ENCODE measurements at regions not wholly inside any gene's neighbourhood (a gene's known extent, or its start where the extent isn't known, plus 50 kb on each side); places are given as distances from the start of the nearest gene placed in this dataset.

GRCh38 chr5:63456279-63456678 is 506.0 kb downstream of the HTR1A start (continued):
- TF ChIP-seq ZMAT4 (CRISPR knock-in tag; IDR thresholded peaks at IDR 0.05) (no peak), NFE2L1 (CRISPR knock-in tag; IDR thresholded peaks at IDR 0.05) (no peak), NFYB (CRISPR knock-in tag; conservative IDR thresholded peaks at IDR 0.05; ENCODE audit: low read depth) (no peak), CBFB (CRISPR knock-in tag; IDR thresholded peaks at IDR 0.05; ENCODE audit: low read depth) (no peak)

GRCh38 chr5:63451188-63451587 is 511.1 kb downstream of the HTR1A start:
- H3K4me1 Mint-ChIP-seq: 0 out of 2 replicates have a peak, but pooled peaks cover 3% of the 10 kb centered on the region
- POLR2A ChIA-PET: no interaction called here
- no peak overlapping the region for H3K27ac Mint-ChIP-seq
- no peak for DNase-seq (ENCODE audit: low spot score)
- no peaks in the 10 kb centered on the region for H3K36me3 Mint-ChIP-seq
- H3K9me3 Mint-ChIP-seq: no peaks in the 10 kb centered on the region
- no peak overlapping the region for H3K4me3 Mint-ChIP-seq
- CTCF ChIA-PET: no interaction called here
- H3K27me3 Mint-ChIP-seq (ENCODE audit: low read depth): no peaks in the 10 kb centered on the region; the same call in 1 of the 2 replicates
- no peak for ATAC-seq
- TF ChIP-seq ATF6 (CRISPR knock-in tag; IDR thresholded peaks at IDR 0.05): no peak
- no peak for TF ChIP-seq PREB (CRISPR knock-in tag; IDR thresholded peaks at IDR 0.05; ENCODE audit: borderline replicate concordance)
- TF ChIP-seq ARID4B (CRISPR knock-in tag; IDR thresholded peaks at IDR 0.05; ENCODE audit: borderline replicate concordance): no peak
- TF ChIP-seq STAT6 (CRISPR knock-in tag; conservative IDR thresholded peaks at IDR 0.05; ENCODE audit: low read depth): no peak
- no peak for TF ChIP-seq ATF2 (CRISPR knock-in tag; IDR thresholded peaks at IDR 0.05; ENCODE audit: borderline replicate concordance, low read depth)
- no peak for TF ChIP-seq GTF2I (CRISPR knock-in tag; conservative IDR thresholded peaks at IDR 0.05)
- no peak for TF ChIP-seq PRDM15 (CRISPR knock-in tag; IDR thresholded peaks at IDR 0.05)
- TF ChIP-seq SOX15 (CRISPR knock-in tag; IDR thresholded peaks at IDR 0.05): no peak
- no peak for TF ChIP-seq FOXK1 (CRISPR knock-in tag; IDR thresholded peaks at IDR 0.05)
- no peak for TF ChIP-seq HMGA2 (CRISPR knock-in tag; IDR thresholded peaks at IDR 0.05)
- no peak for TF ChIP-seq ATF3 (CRISPR knock-in tag; conservative IDR thresholded peaks at IDR 0.05)
- no peak for TF ChIP-seq E2F4 (CRISPR knock-in tag; IDR thresholded peaks at IDR 0.05; ENCODE audit: borderline replicate concordance, low read depth)
- no peak for TF ChIP-seq NR1H2 (CRISPR knock-in tag; IDR thresholded peaks at IDR 0.05)
- TF ChIP-seq TCF7 (CRISPR knock-in tag; IDR thresholded peaks at IDR 0.05; ENCODE audit: low read depth): no peak
- no peak for TF ChIP-seq IRF2 (CRISPR knock-in tag; IDR thresholded peaks at IDR 0.05; ENCODE audit: borderline replicate concordance, low read depth)
